GM18498 (cell line): ENCODE measurements at regions not wholly inside any gene's neighbourhood (a gene's known extent, or its start where the extent isn't known, plus 50 kb on each side); places are given as distances from the start of the nearest gene placed in this dataset.

Experiments used
- ATAC-seq: cut with Tn5 transposase; IDR thresholded peaks from one replicate; pipeline ENCODE4 v1.9.1; 2021; ENCODE audit warnings: mild to moderate bottlenecking, moderate library complexity; ENCODE audit not compliant: unreplicated experiment

- no peak for ATAC-seq
Measured at GRCh38 chr4:31088600-31089230, 368.5 kb downstream of the PCDH7 start.

GRCh38 chr4:31089815-31090214 lies 369.6 kb downstream of the PCDH7 start:
- no peak for ATAC-seq

- ATAC-seq = no peak
Measured at GRCh38 chr4:31094474-31094873, 374.3 kb downstream of the PCDH7 start.

GRCh38 chr4:31097999-31098398 lies 377.8 kb downstream of the PCDH7 start:
- ATAC-seq = no peak

- ATAC-seq = no peak
Measured at GRCh38 chr4:31100536-31100935, 380.4 kb downstream of the PCDH7 start.

- ATAC-seq = no peak
Measured at GRCh38 chr4:31104043-31104442, 383.9 kb downstream of the PCDH7 start.

GRCh38 chr4:31104577-31104976 lies 384.4 kb downstream of the PCDH7 start:
- no peak for ATAC-seq

- no peak for ATAC-seq
Measured at GRCh38 chr4:31106419-31106818, 386.2 kb downstream of the PCDH7 start.

GRCh38 chr4:31107362-31107761 lies 387.2 kb downstream of the PCDH7 start:
- ATAC-seq = no peak

GRCh38 chr4:31108762-31109161 lies 388.6 kb downstream of the PCDH7 start:
- no peak for ATAC-seq

GRCh38 chr4:31111790-31112189 lies 391.6 kb downstream of the PCDH7 start:
- ATAC-seq = no peak

GRCh38 chr4:31114816-31115215 lies 394.6 kb downstream of the PCDH7 start:
- ATAC-seq = no peak

GRCh38 chr4:31124008-31124585 lies 403.9 kb downstream of the PCDH7 start:
- ATAC-seq = no peak

GRCh38 chr4:31125061-31125460 lies 404.9 kb downstream of the PCDH7 start:
- ATAC-seq = no peak

GRCh38 chr4:31125496-31125895 lies 405.3 kb downstream of the PCDH7 start:
- ATAC-seq = no peak

GRCh38 chr4:31126881-31127398 lies 406.8 kb downstream of the PCDH7 start:
- ATAC-seq = no peak

GRCh38 chr4:31130930-31131329 lies 410.8 kb downstream of the PCDH7 start:
- ATAC-seq = no peak

GRCh38 chr4:31134720-31135119 lies 414.6 kb downstream of the PCDH7 start:
- ATAC-seq = no peak

GRCh38 chr4:31139767-31140166 lies 419.6 kb downstream of the PCDH7 start:
- no peak for ATAC-seq

GRCh38 chr4:31141095-31141831 lies 421.1 kb downstream of the PCDH7 start:
- ATAC-seq = no peak

- ATAC-seq = no peak
Measured at GRCh38 chr4:31141832-31142142, 421.6 kb downstream of the PCDH7 start.

- no peak for ATAC-seq
Measured at GRCh38 chr4:31146366-31146765, 426.2 kb downstream of the PCDH7 start.
